NCI-H2029 treated with DMSO at 0.1 percent for 48 hours (cell line): ENCODE measurements at regions not wholly inside any gene's neighbourhood (a gene's known extent, or its start where the extent isn't known, plus 50 kb on each side); places are given as distances from the start of the nearest gene placed in this dataset.
"Not testable (repeated sequence)": the region's sequence is repeated elsewhere in the genome, so short reads cannot be mapped to it uniquely, and the experiment has no call there.

ENCODE experiments used
- DNase-seq: peaks from one replicate; lab custom pipeline; 2025; lab: John Stamatoyannopoulos, UW

DNA sequence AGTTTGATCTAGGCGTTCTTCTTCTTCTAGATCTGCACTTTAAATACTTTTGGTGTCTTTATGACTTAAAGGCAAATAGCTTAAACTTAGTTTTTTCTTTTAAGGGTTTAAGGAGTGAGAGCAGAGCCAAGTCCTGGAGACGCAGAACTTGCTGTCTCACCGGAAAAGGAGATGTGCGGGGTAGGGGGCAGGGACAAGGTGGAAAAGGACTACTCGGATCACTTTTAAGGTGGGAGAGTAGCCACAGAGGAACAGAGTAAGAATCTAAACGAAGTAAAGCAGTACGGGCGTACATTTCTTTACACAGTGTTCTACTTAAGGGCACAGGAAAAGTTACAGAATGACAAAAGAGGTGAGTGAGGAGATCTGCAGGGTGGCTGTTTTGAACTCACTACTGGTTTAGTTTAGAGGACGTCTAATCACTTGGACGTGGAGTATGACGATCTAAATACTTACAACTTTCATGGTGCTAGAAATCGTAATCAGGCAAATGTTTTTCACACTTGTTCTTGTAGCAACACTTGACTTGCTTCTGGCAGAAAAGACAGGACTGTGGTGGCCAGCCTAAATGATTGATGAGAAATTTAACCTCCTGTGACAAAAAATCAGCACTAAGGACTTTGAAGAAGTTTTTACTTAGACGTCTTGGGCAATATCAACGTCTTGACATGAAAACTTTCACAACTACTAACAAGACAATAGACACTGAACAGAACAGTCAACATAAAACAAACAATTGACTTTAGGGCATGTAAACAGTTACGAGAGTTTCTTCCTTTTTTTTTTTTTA lies 127.0 kb downstream of the ART5 start:
- not testable (repeated sequence) for DNase-seq

DNA sequence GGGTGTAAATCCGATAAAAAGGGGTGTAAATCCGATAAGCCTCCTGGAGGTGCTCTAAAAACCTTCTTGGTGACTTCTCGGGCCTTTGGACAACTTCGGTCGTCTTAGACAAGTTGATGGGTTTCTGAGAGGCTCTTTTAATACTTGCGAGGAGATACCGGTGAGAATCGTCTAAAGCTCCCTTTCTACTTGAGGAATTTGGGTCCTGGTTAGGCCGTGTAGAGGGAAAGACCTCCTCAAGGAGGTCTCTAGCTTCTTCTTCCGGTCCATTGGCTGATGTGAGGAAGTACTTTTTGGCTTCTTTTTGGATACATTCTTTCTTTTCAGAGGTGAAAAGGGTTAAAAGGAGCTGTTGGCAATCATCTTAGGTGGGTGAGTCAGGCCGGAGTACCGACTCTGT lies 128.5 kb downstream of the ART5 start:
- not testable (repeated sequence) for DNase-seq

DNA sequence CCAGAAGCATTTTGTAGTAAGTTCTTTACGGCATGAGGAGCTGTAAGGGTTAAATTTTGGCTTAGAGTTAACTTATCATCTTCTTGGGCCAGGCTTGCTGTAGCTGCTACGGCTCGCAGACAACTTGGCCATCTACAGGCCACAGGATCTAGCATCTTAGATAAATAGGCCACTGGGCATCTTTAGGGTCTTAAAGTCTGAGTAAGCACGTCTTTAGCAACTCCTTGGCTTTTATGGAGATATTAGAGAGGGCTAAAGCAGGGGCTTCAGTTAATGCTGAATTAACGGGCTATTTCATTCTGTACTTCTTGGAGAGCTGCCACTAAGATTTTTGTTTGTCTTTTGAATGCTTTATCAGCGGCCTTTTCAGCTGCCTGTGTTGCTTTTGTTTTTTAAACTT lies 129.0 kb downstream of the ART5 start:
- DNase-seq = not testable (repeated sequence)

DNA sequence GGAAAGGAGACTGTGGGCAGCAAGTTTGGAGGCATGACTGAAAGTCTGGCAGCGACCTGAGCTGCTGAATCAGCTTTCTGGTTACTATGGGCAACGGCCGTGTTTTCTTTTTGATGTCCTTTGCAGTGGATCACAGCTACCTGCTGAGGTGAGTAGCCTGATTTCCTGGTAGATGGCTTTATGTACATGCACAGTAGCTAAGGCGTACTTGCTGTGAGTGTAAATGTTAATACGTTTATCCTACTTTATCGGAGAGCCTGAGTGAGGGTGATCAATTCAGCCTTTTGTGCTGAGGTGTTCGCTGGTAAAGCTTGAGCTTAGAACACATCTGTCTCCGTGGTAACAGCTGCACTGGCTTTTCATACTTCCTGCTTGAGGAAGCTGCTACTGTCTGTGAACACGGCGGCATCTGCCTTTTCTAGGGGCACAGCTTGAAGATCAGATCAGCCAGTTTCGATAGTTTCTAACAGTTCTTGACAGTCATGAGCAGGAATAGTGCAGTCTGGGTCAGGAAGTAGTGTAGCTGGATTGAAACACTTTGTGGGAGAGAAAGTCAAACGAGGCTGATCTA lies 129.6 kb downstream of the ART5 start:
- not testable (repeated sequence) for DNase-seq

DNA sequence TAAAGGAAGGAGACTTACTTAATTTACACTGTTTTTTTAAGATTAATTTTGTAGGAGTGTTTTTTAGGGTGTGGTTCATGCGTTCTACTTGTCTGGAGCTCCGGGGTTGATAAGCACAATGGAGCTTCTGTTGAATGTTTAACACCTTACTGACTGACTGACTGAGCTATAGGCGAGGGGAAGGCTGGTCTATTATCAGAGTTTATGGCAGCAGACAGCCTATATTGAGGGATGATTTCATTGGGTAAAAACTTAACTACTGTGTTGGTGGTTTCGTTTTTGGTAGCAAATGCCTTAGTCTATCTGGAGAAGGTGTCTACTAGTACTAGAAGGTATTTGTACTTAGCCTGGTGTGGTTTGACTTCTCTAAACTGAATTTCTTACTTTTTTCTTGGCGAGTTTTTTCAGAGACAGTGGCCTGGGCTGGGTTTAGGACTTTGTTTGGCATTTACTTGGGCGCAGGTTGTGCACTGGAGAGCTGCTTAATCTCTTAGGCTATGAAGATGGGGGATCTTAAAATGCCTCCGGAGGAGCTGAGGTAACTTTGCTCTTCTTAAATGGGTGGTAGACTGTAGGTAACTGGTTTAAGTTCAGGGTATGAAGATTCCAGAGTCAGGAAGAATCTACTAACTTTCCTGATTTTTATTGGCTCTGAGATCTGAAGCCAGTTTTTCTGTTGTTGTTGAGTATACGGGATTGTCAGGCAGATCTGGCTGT lies 130.2 kb downstream of the ART5 start:
- DNase-seq = not testable (repeated sequence)

DNA sequence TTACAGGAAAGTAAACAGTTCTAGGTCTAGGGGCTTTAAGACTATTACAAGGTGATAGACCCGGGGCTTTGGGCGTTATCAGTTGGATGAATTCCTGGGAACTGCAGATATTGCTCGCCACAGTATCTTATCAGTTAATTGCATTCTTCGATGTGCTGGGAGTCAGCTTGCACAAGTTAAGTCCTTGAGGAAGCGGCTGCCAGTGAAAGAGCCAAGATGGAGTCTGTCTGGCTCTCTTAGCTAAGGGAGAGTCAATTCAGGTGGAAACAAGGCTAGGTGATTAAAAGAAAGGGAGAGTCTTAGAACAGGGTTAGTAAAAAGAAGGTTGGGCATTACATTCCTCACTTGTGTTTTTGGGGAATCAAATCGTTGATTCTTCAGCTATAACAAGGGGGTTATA lies 130.6 kb upstream of the ZNF195 start:
- DNase-seq = not testable (repeated sequence)

DNA sequence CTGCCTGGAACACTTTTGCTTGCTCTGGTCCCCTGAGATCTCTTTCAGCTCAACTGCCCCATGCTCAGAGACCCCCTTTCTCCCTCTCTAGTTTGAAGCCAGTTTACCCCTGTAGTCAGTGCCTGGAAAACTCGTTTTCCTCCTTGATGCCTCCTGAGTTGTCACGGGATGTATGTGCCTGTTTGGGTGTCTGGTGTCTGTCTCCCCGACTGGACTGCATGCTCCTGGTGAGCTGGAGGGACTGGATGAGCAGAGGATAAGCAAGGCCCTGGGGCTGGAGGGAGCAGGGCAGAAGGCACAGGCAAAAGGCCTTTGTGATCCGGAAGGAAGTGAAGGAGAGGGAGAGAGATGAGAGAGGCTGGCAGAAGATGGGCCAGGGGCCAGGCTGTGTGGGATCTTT lies 120.3 kb upstream of the ZNF195 start:
- not testable (repeated sequence) for DNase-seq

DNA sequence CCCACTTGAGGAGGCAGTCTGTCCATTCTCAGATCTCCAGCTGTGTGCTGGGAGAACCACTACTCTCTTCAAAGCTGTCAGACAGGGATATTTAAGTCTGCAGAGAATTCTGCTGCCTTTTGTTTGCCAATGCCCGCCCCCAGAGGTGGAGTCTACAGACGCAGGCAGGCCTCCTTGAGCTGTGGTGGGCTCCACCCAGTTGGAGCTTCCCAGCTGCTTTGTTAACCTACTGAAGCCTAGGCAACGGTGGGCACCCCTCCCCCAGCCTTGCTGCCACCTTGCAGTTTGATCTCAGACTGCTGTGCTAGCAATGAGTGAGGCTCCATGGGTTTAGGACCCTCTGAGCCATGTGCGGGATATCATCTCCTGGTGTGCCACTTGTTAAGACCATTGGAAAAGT lies 119.4 kb upstream of the ZNF195 start:
- DNase-seq = not testable (repeated sequence)

DNA sequence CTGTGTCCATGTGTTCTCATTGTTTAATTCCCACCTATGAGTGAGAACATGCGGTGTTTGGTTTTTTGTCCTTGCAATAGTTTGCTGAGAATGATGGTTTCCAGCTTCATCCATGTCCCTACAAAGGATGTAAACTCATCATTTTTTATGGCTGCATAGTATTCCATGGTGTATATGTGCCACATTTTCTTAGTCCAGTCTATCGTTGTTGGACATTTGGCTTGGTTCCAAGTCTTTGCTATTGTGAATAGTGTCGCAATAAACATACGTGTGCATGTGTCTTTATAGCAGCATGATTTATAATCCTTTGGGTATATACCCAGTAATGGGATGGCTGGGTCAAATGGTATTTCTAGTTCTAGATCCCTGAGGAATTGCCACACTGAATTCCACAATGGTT lies 114.2 kb upstream of the ZNF195 start:
- not testable (repeated sequence) for DNase-seq

DNA sequence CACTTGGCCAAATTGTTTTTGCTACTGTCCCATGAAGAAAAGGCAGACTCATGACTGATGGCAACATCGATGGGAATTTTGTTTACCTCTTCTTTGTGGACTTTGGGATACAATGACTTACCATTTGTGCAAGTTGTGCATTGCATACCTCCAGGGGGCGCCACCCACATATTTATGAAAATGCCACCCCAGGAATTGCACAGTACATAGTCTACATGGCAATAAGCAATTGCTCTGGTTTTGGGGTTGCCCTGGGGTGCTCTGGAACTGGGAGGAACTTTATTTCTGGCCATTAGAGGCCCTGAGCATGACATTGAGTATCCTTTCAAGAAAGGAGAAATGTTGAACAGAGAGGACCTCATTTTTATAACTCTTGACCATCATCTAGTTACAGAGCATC lies 109.1 kb upstream of the ZNF195 start:
- not testable (repeated sequence) for DNase-seq

DNA sequence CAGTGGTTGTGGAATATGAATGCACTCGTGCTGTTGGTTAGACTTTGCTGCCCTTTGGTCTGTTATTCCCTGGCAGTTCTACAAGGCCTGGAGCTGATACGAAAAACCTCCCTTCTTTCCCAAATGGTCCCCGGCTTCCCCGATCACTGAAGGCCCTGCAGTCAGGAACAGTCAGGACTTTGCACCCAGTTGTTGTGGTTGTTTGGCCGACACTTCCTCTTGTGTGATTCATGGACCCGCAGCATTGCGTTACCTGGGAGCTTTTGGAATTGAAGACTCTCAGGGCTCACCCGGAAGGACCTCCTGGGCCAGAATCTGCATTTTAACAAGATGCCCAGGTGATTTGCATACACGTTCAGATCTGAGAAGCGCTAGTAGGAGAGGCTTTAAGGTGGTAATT lies 106.8 kb upstream of the ZNF195 start:
- not testable (repeated sequence) for DNase-seq

DNA sequence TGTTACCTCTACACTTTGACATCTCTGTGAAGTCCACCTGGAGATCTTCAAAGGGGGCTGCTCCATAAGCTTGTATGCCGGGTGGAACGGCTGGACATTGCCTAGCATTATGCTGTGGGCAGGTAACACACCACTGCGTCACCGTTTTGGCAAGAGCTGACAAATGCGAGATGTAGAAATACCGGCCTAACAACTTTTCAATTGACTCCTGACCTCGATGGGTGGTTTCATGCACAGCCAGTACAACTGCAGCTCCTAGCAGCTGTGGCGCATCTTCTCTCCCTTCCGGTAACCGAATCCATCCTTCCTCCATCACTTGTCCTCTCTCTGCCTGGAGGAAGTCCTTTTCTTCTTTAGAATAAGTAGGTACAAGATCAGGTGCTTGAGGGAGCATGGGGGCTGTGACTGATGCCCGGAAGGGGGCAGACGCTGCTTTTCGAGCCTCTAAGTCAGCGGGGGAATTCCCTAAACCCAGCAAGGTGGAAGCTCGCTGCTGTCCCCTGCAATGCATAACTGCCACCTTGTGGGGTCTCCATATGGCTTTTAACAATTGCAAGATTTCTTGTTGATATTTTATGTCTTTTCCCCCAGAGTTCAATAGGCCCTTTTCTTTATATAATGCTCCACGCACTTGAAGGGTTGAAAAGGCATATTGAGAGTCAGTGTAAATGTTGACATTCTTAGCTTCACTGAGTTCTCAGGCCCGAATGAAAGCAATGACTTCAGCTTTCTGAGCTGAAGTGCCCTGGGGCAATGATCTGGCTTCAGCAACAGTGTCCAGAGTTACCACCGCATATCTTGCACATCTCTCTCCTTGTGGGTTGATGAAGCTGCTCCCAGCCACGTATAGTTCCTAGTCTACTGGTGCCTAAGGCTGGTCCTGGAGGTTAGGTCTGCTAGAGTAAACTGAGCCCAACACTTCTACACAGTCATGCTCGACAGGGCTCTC lies 98.3 kb upstream of the ZNF195 start:
- DNase-seq = not testable (repeated sequence)

DNA sequence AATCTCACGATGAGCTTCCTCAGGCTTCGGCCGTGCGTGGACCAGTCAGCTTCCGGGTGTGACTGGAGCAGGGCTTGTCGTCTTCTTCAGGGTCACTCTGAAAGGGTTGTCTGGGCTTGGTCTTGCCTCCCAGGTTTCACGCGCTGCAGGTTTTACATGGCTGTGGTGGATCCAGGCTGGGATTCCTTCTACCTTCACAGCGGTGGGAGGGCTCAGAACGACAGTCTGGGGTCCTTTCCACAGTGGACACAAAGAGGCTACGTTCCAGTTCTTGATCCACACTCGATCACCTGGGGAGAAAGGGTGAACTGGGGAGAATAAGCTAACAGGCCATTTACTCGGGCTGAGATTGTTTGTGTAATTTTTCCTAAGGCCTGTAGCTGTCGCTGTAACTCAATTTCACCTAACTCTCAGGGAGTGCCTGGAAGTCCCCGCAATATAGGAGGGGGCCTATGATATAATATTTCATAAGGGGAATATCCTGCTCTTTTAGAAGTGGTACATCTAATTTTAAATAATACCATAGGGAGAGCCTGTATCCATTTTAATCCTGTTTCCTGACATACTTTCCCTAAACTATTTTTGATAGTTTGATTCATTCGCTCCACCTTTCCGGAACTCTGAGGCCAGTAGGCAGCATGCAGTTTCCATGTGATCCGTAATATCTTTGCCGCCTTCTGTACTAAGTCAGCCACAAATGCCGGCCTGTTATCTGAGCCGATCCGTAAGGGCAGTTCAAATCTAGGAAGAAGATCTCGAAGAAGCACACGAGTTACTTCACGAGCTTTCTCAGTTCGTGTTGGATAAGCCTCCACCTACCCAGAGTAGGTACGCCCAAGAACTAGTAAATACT lies 97.4 kb upstream of the ZNF195 start:
- DNase-seq = not testable (repeated sequence)

DNA sequence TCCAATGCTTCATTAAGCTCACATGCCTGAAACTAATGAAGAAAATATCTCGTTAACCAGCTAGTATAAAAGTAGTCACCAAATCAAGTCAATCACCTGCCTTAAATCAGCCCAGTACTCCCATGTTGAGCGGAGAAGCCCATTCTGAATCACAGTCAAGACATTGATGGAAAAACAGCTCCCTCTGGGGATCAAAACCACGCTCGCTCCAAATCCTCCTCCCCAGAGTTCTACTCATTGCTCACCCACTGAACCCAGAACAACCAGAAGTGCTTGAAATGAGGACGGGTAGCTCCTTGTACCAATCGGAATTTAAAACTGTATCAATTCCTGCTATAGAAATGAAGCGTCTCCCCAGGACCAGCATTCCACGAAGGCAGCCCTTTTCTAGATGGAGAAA lies 90.0 kb upstream of the ZNF195 start:
- DNase-seq = not testable (repeated sequence)

DNA sequence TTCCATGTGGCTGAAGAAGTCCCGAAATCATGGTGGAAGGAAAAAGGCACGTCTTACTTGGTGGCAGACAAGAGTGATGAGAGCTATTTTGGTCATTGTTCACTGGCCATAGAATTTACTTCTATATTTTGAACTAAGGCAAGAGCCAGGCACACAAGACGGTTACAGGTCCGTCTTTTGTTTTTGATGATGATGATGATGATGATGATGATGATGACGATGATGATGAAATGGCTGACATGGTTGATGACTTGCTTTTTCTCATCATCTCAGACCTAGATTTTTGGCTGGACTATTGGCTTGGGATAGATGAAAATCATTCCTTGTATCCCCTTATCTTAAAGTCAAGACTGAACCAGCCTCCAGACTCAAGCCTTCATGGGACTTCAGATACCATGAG lies 88.7 kb upstream of the ZNF195 start:
- not testable (repeated sequence) for DNase-seq

DNA sequence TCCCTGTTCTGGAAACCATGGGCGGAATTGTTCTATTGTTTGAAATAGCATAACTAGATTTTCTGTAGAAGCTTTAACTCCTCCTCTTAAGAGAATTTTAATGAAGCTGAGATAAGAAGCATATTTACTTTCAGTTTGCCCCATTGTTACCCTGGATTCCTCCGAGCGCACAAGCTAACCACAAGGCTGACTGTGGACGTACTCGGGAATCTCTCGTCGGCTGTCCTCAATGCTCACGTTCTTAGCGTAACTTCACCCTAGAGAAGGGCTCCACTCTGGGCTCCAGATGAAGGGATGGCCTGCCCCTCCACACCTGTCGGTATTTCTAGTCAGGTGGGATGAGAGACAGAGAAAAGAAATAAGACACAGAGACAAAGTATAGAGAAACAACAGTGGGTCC lies 76.7 kb upstream of the ZNF195 start:
- not testable (repeated sequence) for DNase-seq

DNA sequence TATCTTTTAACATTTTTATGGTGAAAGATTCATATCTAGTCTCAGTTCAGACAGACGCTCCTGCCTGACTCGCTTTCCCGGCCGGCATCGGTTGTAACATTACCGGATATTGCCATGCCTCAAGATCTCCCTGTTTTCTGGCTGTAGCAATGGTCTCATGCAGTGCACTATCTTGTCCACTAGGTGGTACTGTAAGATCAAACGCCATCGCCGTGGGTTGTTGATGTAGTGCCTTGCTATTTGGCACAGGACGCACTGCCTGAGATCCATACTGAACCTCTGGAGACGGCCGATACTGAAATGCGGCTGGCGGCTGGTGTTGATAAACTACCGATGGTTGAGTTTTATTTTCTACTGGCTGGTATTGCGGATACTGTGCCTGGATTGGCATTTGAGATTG lies 75.9 kb upstream of the ZNF195 start:
- not testable (repeated sequence) for DNase-seq

DNA sequence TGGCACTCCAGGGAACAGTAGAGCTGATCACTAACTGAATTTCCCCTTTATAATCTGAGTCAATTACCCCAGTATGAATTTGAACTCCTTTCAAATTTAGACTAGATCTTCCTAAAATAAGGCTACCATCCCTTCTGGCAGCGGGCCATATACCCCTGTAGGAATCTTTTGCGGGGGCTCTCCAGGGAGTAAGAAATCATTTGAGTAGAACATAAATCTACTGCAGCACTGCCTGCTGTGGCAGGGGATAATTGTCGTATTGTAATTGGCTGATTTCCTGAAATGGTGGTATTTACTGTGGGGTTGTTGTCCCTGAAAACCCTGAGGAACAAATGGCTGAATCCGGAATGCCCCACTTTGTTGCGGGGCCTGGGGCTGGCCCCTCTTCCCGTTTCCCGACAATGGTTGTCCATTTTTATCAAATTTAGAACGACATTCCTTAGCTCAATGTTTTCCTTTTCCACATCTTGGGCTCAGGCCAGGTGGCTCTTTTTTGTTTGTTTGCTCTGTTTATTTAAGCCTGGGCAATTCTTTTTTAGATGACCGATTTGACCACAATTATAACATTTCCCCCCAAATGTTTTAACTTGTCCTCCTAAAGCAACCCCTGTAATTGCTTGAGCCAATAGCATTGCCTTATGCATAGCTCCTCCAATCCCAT lies 74.8 kb upstream of the ZNF195 start:
- DNase-seq = not testable (repeated sequence)

DNA sequence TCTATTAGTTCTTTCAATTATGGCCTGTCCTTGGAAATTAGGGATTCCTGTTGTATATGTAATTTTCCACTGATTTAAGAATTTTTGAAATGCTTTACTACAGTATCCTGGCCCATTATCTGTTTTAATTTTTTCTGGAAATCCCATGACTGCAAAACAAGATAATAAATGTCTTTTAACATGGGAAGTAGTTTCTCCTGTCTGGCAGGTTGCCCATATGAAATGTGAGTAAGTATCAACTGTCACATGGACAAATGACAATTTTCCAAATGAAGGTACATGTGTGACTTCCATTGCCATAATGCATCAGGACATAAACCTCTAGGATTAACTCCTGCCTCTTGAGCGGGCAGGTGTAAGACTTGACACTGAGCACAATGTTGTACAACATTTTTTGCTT lies 71.9 kb upstream of the ZNF195 start:
- DNase-seq = not testable (repeated sequence)

DNA sequence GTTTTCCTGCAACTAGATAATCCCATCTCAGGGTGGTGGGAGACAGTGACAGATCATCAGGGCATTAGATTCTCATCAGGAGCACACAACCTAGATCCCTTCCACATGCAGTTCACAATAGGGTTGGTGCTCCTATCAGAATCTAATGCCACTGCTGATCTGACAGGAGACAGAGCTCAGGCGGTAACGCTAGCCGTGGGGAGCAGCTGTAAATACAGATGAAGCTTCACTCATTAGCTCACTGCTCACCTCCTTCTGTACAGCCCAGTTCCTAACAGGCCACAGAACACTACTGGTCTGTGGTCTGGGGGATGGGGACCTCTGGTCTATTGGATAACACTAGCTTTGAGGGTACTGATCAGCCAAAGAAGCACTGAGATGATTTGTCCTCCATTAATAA lies 66.6 kb upstream of the ZNF195 start:
- DNase-seq = not testable (repeated sequence)
